K562 (cell line): ENCODE measurements at regions not wholly inside any gene's neighbourhood (a gene's known extent, or its start where the extent isn't known, plus 50 kb on each side); places are given as distances from the start of the nearest gene placed in this dataset.
A peak's percentile ranks its signal among the peaks of the same experiment; 100 is the strongest.

Experiments used
- ATAC-seq: fragments of 200-7000 bp; cut with Tn5 transposase; 3 replicates; pipeline ENCODE4 v1.9.1; 2020; ENCODE audit warnings: moderate library complexity
- BruUV-seq: library from RNA; stranded (reverse); fragments of 400-500 nt; replicated peaks from 2 replicates; lab custom pipeline; 2021; lab: Mats Ljungman, UMichigan
- CTCF ChIA-PET: fragments of 300-600 bp; formaldehyde crosslinking; extraction: SDS; loops from one replicate; lab custom pipeline; 2021; ENCODE audit warnings: low intra/inter-chr PET ratio; lab: Yijun Ruan, JAX
- POLR2A ChIA-PET: fragments of 300-600, 350-650 bp; sonication (Branson Sonifier 250); formaldehyde crosslinking; extraction: SDS; loops from one replicate; lab custom pipeline; 2021; ENCODE audit warnings: antibody characterized with exemption, inconsistent platforms; lab: Yijun Ruan, JAX
- DNase-seq, 4 experiments: peaks; one replicate each; pipeline versions ENCODE4 v3.0.0 to v3.0.0-alpha.2; 2011 to 2018; ENCODE audit warnings: low spot score in 3 of 4, mixed read lengths in 3 of 4; ENCODE audit errors: extremely low read depth in 1 of 4
- FAIRE-seq: peaks from 2 replicates; lab custom pipeline; 2011; peaks lifted over from hg19 to GRCh38; lab: Jason Lieb, UNC
- H2AFZ ChIP-seq: 2 replicates; pipeline ENCODE4 v1.6.0; 2011; ENCODE audit warnings: low read depth, low read length, control low read depth, inconsistent platforms
- H3K27ac ChIP-seq: fragments of 200-600 bp; 3 replicates; pipeline ENCODE4 v1.8.0; 2011; ENCODE audit warnings: low read depth, mild to moderate bottlenecking, control low read depth, inconsistent platforms, low read length, moderate library complexity, mixed read lengths; ENCODE audit errors: extremely low read depth
- H3K27me3 ChIP-seq, 2 experiments: fragments of 300-600 bp in 1 of 2; 2 replicates in 1 of 2; 3 replicates in 1 of 2; pipeline versions ENCODE4 v1.6.0 to v1.8.0; 2011; ENCODE audit warnings: inconsistent platforms in 2 of 2, low read length in 2 of 2, mild to moderate bottlenecking in 1 of 2, mixed read lengths in 1 of 2, moderate library complexity in 1 of 2; ENCODE audit not compliant: control insufficient read depth in 2 of 2, insufficient read depth in 2 of 2
- H3K36me3 ChIP-seq: fragments of 300-600 bp; 3 replicates; pipeline ENCODE4 v1.8.0; 2011; ENCODE audit warnings: mild to moderate bottlenecking, low read length, inconsistent platforms; ENCODE audit not compliant: control insufficient read depth, insufficient read depth
- H3K4me1 ChIP-seq, 2 experiments: fragments of 200-600 bp in 1 of 2; replicated peaks in 1 of 2; 2 replicates in 1 of 2; 3 replicates in 1 of 2; pipeline versions ENCODE4 v1.5.1 to v1.8.0; 2011; ENCODE audit warnings: inconsistent platforms in 2 of 2, low read length in 2 of 2, mild to moderate bottlenecking in 1 of 2, mixed read lengths in 1 of 2, moderate library complexity in 1 of 2; ENCODE audit not compliant: control insufficient read depth in 2 of 2, insufficient read depth in 2 of 2
- H3K4me2 ChIP-seq: 2 replicates; pipeline ENCODE4 v1.6.1; 2011; ENCODE audit warnings: low read length, control low read depth, inconsistent platforms, mixed read lengths; ENCODE audit not compliant: insufficient read depth
- H3K4me3 ChIP-seq: fragments of 200-600 bp; sonication (generic), shearing (Covaris generic); 2 replicates; pipeline ENCODE4 v1.5.1; 2016; ENCODE audit warnings: control low read depth, inconsistent platforms
- H3K79me2 ChIP-seq: fragments of 200-600 bp; 3 replicates; pipeline ENCODE4 v1.8.0; 2011; ENCODE audit warnings: low read length, inconsistent platforms; ENCODE audit not compliant: control insufficient read depth, insufficient read depth
- H3K9ac ChIP-seq, 2 experiments: 2 replicates each; pipeline versions ENCODE4 v1.6.0 to v1.6.1; 2011; ENCODE audit warnings: low read depth in 2 of 2, low read length in 2 of 2, control low read depth in 1 of 2, inconsistent platforms in 1 of 2, mild to moderate bottlenecking in 1 of 2, mixed read lengths in 1 of 2; ENCODE audit not compliant: insufficient read depth in 1 of 2
- H3K9me1 ChIP-seq: one replicate; pipeline ENCODE4 v1.6.0; 2011; ENCODE audit warnings: inconsistent platforms, mild to moderate bottlenecking, low read length, moderate library complexity; ENCODE audit not compliant: control insufficient read depth, insufficient read depth
- H3K9me3 ChIP-seq: replicated peaks from 2 replicates; pipeline ENCODE4 v1.5.1; 2011; ENCODE audit warnings: low read depth, low read length, inconsistent platforms; ENCODE audit not compliant: control insufficient read depth, insufficient read depth
- H4K20me1 ChIP-seq: replicated peaks from 2 replicates; pipeline ENCODE4 v1.6.1; 2011; ENCODE audit warnings: low read length, inconsistent platforms, mixed read lengths; ENCODE audit not compliant: control insufficient read depth, insufficient read depth
- BCL6 ChIP-seq: fragments of 250-450 bp; sonication (Bioruptor Pico); IDR thresholded peaks from 2 replicates; pipeline ENCODE4 v1.4.0; 2020
- FOXK1 ChIP-seq: sonication (generic); formaldehyde crosslinking; IDR thresholded peaks from 2 replicates; pipeline ENCODE4 v1.8.0; 2022; ENCODE audit warnings: missing genetic modification reagents, mild to moderate bottlenecking, borderline replicate concordance
- MLX ChIP-seq, 2 experiments: fragments of 450-650 bp in 1 of 2; sonication (generic) in 1 of 2; formaldehyde crosslinking; conservative IDR thresholded peaks; 2 replicates each; pipeline versions ENCODE4 v1.4.0 to v1.8.1; 2020 to 2022; ENCODE audit warnings: mild to moderate bottlenecking in 1 of 2, missing genetic modification reagents in 1 of 2
- NCOA6 ChIP-seq: fragments of 450-650 bp; IDR thresholded peaks from 2 replicates; pipeline ENCODE4 v1.6.1; 2017; ENCODE audit warnings: mild to moderate bottlenecking
- RFX7 ChIP-seq: fragments of 250-450 bp; sonication (Bioruptor Pico); IDR thresholded peaks from 2 replicates; pipeline ENCODE4 v1.5.1; 2021; ENCODE audit warnings: mild to moderate bottlenecking
- SREBF2 ChIP-seq: sonication (generic); formaldehyde crosslinking; IDR thresholded peaks from 2 replicates; pipeline ENCODE4 v1.4.0; 2020; ENCODE audit warnings: mild to moderate bottlenecking, missing genetic modification reagents
- ZBTB49 ChIP-seq: sonication (generic); formaldehyde crosslinking; IDR thresholded peaks from 2 replicates; pipeline ENCODE4 v1.8.0; 2022; ENCODE audit warnings: missing genetic modification reagents, mild to moderate bottlenecking, borderline replicate concordance
- ZNF224 ChIP-seq: sonication (generic); formaldehyde crosslinking; IDR thresholded peaks from 2 replicates; pipeline ENCODE4 v1.8.0; 2022; ENCODE audit warnings: mild to moderate bottlenecking, missing genetic modification reagents
- ZNF445 ChIP-seq: fragments of 250-450 bp; sonication (Bioruptor Pico); IDR thresholded peaks from 2 replicates; pipeline ENCODE4 v1.4.0; 2020; ENCODE audit warnings: low read depth, mild to moderate bottlenecking, moderate library complexity
- ZNF740 ChIP-seq, 3 experiments: fragments of 200-800 bp in 1 of 3; sonication (Bioruptor generic) in 1 of 3; sonication (generic) in 1 of 3; formaldehyde crosslinking in 1 of 3; IDR thresholded peaks; 2 replicates each; pipeline versions ENCODE4 v1.6.1 to v1.8.0; 2016 to 2022; ENCODE audit warnings: mild to moderate bottlenecking in 2 of 3, missing compliant biosample characterization in 2 of 3, missing genetic modification characterization in 2 of 3, missing genetic modification reagents in 1 of 3
- WGBS: fragments of 100-300 bp; shearing (Covaris generic); methylation state at CpG from one replicate; pipeline ENCODE4 v1.1.6; 2016; ENCODE audit warnings: low coverage, mixed read lengths; ENCODE audit not compliant: insufficient coverage; ENCODE audit errors: missing lambda C conversion rate; 5-methylcytosine and 5-hydroxymethylcytosine counted together
- in situ Hi-C: fragments of 300-500 bp; cut with MboI; formaldehyde crosslinking; loops from 4 replicates; pipeline ENCODE4 v1.15.0; 2018; ENCODE audit warnings: inconsistent platforms, mixed read lengths
- intact Hi-C: fragments of 100-400 bp; cut with micrococcal nuclease; formaldehyde crosslinking; loops from 2 replicates; pipeline ENCODE4 v1.14.2; 2022
- TF ChIP-seq, protein P1 (sequence below): fragments of 450-650 bp; IDR thresholded peaks from 2 replicates; pipeline ENCODE4 v1.6.1; 2018; ENCODE audit not compliant: partially characterized antibody

DNA sequence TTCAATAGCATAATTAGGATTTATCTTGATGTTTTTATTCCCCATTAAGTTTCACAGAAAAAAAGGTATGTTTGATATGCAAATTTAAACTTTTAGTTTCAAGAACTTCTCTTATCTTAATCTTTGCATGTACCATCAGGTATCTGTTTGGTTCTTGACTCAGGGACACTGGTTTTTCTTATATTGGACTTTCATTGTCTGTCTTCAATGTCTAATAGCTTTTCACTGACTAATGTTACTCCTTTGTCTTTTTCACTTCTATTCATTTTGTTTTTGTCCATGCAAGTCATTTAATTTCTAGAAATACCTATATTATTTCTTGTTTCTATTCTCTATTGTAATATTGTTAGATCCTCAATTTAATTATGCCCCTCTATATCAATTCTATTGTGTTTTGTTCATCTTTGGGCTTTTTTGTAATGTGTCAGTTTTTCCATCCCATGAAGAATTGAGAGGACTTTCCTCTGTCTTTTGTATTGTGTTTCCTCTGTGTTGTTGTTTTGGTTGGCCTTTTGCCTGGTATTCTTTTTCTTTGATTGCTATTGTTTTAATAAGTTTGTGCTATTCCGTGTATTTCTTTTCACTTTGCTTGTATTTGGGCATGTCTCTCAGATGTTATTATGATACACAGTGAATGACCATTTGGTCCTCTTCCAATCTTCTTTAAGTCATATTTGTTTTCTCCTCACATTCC is 58.3 kb upstream of the ANKRD10 start:
- H3K9ac ChIP-seq = 0 out of 4 replicates have a peak overlapping the region, but pooled peaks of 1 of the 2 experiments have one; percentile 12
- DNase-seq (no peak), ATAC-seq (no peak), FAIRE-seq (no peak)
- peaks cover 45% of the 10 kb centered on the region for H3K79me2 ChIP-seq
- intact Hi-C loops (no loop called here), in situ Hi-C loops (no loop called here)
- peaks cover 0 to 22% of the 10 kb centered on the region in 2 experiments; a peak in 2 of 5 replicates for H3K4me1 ChIP-seq
- ChIA-PET CTCF (no interaction called here), POLR2A (no interaction called here)
- H3K36me3 ChIP-seq = peaks cover 6% of the 10 kb centered on the region
- H3K4me3 ChIP-seq = no peak overlapping the region
- H3K4me2 ChIP-seq = peak overlapping the region; percentile 39
- no peaks in the 10 kb centered on the region for H3K9me1 ChIP-seq
- H3K27ac ChIP-seq = peak overlapping the region; percentile 9; the same call in 1 of the 3 replicates
- no peaks in the 10 kb centered on the region for H3K27me3 ChIP-seq
- peak overlapping the region; percentile 46 for H2AFZ ChIP-seq
- H3K9me3 ChIP-seq = peaks cover 9% of the 10 kb centered on the region
- 29% methylated on average over 1 of the region's 1 CpG for WGBS
- H4K20me1 ChIP-seq = no peaks in the 10 kb centered on the region
- no TSS peak for BruUV-seq
- TF ChIP-seq SREBF2 (CRISPR knock-in tag) = no peak
- no peak for TF ChIP-seq ZNF445 (CRISPR knock-in tag)
- TF ChIP-seq NCOA6 = no peak
- no peak for TF ChIP-seq ZNF224 (CRISPR knock-in tag)
- TF ChIP-seq, protein P1, sequence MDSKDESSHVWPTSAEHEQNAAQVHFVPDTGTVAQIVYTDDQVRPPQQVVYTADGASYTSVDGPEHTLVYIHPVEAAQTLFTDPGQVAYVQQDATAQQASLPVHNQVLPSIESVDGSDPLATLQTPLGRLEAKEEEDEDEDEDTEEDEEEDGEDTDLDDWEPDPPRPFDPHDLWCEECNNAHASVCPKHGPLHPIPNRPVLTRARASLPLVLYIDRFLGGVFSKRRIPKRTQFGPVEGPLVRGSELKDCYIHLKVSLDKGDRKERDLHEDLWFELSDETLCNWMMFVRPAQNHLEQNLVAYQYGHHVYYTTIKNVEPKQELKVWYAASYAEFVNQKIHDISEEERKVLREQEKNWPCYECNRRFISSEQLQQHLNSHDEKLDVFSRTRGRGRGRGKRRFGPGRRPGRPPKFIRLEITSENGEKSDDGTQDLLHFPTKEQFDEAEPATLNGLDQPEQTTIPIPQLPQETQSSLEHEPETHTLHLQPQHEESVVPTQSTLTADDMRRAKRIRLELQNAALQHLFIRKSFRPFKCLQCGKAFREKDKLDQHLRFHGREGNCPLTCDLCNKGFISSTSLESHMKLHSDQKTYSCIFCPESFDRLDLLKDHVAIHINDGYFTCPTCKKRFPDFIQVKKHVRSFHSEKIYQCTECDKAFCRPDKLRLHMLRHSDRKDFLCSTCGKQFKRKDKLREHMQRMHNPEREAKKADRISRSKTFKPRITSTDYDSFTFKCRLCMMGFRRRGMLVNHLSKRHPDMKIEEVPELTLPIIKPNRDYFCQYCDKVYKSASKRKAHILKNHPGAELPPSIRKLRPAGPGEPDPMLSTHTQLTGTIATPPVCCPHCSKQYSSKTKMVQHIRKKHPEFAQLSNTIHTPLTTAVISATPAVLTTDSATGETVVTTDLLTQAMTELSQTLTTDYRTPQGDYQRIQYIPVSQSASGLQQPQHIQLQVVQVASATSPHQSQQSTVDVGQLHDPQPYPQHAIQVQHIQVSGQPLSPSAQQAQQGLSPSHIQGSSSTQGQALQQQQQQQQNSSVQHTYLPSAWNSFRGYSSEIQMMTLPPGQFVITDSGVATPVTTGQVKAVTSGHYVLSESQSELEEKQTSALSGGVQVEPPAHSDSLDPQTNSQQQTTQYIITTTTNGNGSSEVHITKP = no peak
- no peak for TF ChIP-seq ZNF740 (CRISPR knock-in tag; IDR thresholded peaks at IDR 0.05)
- TF ChIP-seq ZNF740 (tag; IDR thresholded peaks at IDR 0.05) = no peak
- TF ChIP-seq ZBTB49 = no peak
- no peak for TF ChIP-seq RFX7 (CRISPR knock-in tag)
- no peak for TF ChIP-seq BCL6 (CRISPR knock-in tag)
- no peak for TF ChIP-seq FOXK1 (CRISPR knock-in tag)
- no peak for TF ChIP-seq MLX (CRISPR knock-in tag; conservative IDR thresholded peaks at IDR 0.05)
